Activated naive CD4-positive, alpha-beta T cell treated with anti-CD3 and anti-CD28 coated beads for 36 hours (primary cell): ENCODE measurements at regions not wholly inside any gene's neighbourhood (a gene's known extent, or its start where the extent isn't known, plus 50 kb on each side); places are given as distances from the start of the nearest gene placed in this dataset.
"Not testable (repeated sequence)": the region's sequence is repeated elsewhere in the genome, so short reads cannot be mapped to it uniquely, and the experiment has no call there.

Experiments
- CTCF ChIA-PET: fragments of 350-600 bp; sonication (Branson Sonifier 250); formaldehyde crosslinking; loops from one replicate; lab custom pipeline; 2021; ENCODE audit warnings: antibody characterized with exemption; lab: Charles Lee
- DNase-seq: peaks from one replicate; pipeline ENCODE4 v3.0.0-alpha.2; 2020
- H3K27ac Mint-ChIP-seq: one replicate; pipeline ENCODE4 v1.8.0; 2021; ENCODE audit warnings: mild to moderate bottlenecking, mixed read lengths
- H3K27me3 Mint-ChIP-seq: one replicate; pipeline ENCODE4 v1.8.0; 2021; ENCODE audit warnings: low read depth, mixed read lengths
- H3K36me3 Mint-ChIP-seq: one replicate; pipeline ENCODE4 v1.8.0; 2021; ENCODE audit warnings: low read depth, mixed read lengths
- H3K4me1 Mint-ChIP-seq: one replicate; pipeline ENCODE4 v1.8.0; 2021; ENCODE audit warnings: low read depth, mixed read lengths
- H3K4me3 Mint-ChIP-seq: one replicate; pipeline ENCODE4 v1.8.0; 2021; ENCODE audit warnings: mild to moderate bottlenecking, moderate library complexity, mixed read lengths
- H3K9me3 Mint-ChIP-seq: one replicate; pipeline ENCODE4 v1.8.0; 2021; ENCODE audit warnings: mixed read lengths
- intact Hi-C: fragments of 100-400 bp; cut with micrococcal nuclease; formaldehyde crosslinking; loops from one replicate; pipeline ENCODE4 v1.15.1; 2023

GRCh38 chr1:238350471-238350870, 459.7 kb upstream of the ZP4 start:
- Mint-ChIP-seq H3K4me1 (no peaks in the 10 kb centered on the region), H3K4me3 (no peak overlapping the region), H3K36me3 (no peaks in the 10 kb centered on the region), H3K27me3 (no peaks in the 10 kb centered on the region), H3K27ac (no peak overlapping the region), H3K9me3 (peaks cover 8% of the 10 kb centered on the region)
- CTCF ChIA-PET: no interaction called here
- intact Hi-C loops: no loop called here
- DNase-seq: no peak

- CTCF ChIA-PET: no interaction called here
- peaks cover 1% of the 10 kb centered on the region for H3K9me3 Mint-ChIP-seq
- DNase-seq: no peak
- no peaks in the 10 kb centered on the region for H3K27me3 Mint-ChIP-seq
- H3K36me3 Mint-ChIP-seq: no peaks in the 10 kb centered on the region
- intact Hi-C loops: no loop called here
- no peak overlapping the region for H3K4me3 Mint-ChIP-seq
- H3K4me1 Mint-ChIP-seq: no peaks in the 10 kb centered on the region
- no peak overlapping the region for H3K27ac Mint-ChIP-seq
Measured at GRCh38 chr1:238346340-238346739, 455.6 kb upstream of the ZP4 start.

- Mint-ChIP-seq H3K9me3 (peaks cover 1% of the 10 kb centered on the region), H3K27me3 (no peaks in the 10 kb centered on the region), H3K4me3 (no peak overlapping the region), H3K4me1 (no peaks in the 10 kb centered on the region), H3K27ac (no peak overlapping the region), H3K36me3 (no peaks in the 10 kb centered on the region)
- intact Hi-C loops: no loop called here
- DNase-seq: no peak
- CTCF ChIA-PET: no interaction called here
Measured at GRCh38 chr1:238345837-238346236, 455.1 kb upstream of the ZP4 start.

DNA sequence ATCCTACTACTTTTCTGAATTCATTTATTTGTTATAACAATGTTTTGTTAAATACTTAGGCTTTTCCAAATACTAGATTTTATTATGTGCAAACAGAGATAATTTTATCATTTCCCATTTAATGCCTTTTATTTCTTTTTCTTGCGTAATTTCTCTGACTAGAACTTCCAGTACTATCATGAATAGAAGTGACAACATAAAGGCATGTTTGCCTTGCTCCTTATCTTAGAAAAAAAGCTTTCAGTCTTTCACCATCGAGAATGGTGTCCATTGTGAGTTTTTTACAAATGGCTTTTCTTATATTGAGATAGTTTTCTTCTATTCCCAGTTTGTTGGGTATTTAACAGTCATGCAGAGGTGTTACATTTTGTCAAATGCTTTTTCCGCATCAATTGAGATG, 453.1 kb upstream of the ZP4 start:
- H3K4me1 Mint-ChIP-seq: no peaks in the 10 kb centered on the region
- CTCF ChIA-PET: no interaction called here
- intact Hi-C loops: no loop called here
- H3K4me3 Mint-ChIP-seq: no peak overlapping the region
- DNase-seq: no peak
- H3K27me3 Mint-ChIP-seq: no peaks in the 10 kb centered on the region
- H3K9me3 Mint-ChIP-seq: peaks cover 1% of the 10 kb centered on the region
- H3K36me3 Mint-ChIP-seq: no peaks in the 10 kb centered on the region
- no peak overlapping the region for H3K27ac Mint-ChIP-seq

- intact Hi-C loops: no loop called here
Measured at GRCh38 chr1:238341395-238341794, 450.7 kb upstream of the ZP4 start.

GRCh38 chr1:238340989-238341388, 450.3 kb upstream of the ZP4 start:
- CTCF ChIA-PET: no interaction called here
- no peak for DNase-seq
- Mint-ChIP-seq H3K4me3 (no peak overlapping the region), H3K27ac (no peak overlapping the region), H3K4me1 (no peaks in the 10 kb centered on the region), H3K27me3 (no peaks in the 10 kb centered on the region), H3K9me3 (peaks cover 6% of the 10 kb centered on the region), H3K36me3 (no peaks in the 10 kb centered on the region)
- intact Hi-C loops: no loop called here

More at GRCh38 chr1:238341395-238341794, 450.7 kb upstream of the ZP4 start:
- Mint-ChIP-seq H3K27ac (no peak overlapping the region), H3K9me3 (peaks cover 4% of the 10 kb centered on the region), H3K4me1 (no peaks in the 10 kb centered on the region), H3K4me3 (no peak overlapping the region), H3K27me3 (no peaks in the 10 kb centered on the region), H3K36me3 (no peaks in the 10 kb centered on the region)
- CTCF ChIA-PET: no interaction called here
- DNase-seq: no peak

DNA sequence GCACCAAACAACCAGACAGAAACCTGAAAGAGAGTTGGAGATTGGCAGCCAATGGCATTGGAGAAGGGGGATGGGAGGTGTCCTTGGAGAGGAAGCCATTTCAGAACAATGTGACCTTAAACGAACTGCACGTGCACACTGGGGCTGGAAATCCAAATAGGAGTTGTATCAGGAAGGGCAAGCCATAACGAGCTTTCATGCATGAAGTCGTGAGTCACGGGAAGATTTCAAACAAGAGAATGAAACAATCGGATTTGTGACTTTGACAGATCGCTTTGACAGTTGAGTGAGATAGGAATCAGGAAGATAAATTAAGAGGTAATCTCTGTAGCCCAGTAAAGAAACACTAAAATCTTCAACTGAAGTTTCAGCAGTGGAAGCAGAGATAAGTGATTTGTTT, 445.8 kb upstream of the ZP4 start:
- Mint-ChIP-seq H3K4me1 (no peaks in the 10 kb centered on the region), H3K27me3 (no peaks in the 10 kb centered on the region), H3K4me3 (no peak overlapping the region), H3K36me3 (no peaks in the 10 kb centered on the region), H3K9me3 (peaks cover 6% of the 10 kb centered on the region), H3K27ac (no peak overlapping the region)
- no peak for DNase-seq
- intact Hi-C loops: no loop called here
- CTCF ChIA-PET: no interaction called here

DNA sequence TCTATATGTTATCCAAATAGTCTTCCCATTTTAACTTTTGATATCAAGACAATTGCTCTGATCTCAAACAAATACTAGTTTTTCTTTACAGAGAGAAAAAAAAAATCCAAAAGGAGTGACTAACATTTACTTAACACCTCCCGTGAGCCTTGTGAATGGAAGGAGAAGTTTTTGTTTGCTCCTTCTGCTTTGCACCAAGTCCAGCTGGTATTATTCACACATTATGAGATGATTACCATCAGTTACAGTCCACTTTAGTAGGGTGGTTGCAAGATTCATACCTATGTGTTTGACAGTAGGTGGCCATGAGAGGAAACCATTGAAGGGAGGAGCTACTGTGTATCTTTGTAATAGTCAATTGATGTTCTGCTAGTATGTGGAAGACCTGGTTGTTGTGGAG, 443.4 kb upstream of the ZP4 start:
- Mint-ChIP-seq H3K4me3 (no peak overlapping the region), H3K27me3 (no peaks in the 10 kb centered on the region), H3K36me3 (no peaks in the 10 kb centered on the region), H3K4me1 (no peaks in the 10 kb centered on the region), H3K27ac (no peak overlapping the region), H3K9me3 (peaks cover 8% of the 10 kb centered on the region)
- CTCF ChIA-PET: no interaction called here
- no peak for DNase-seq
- intact Hi-C loops: no loop called here

DNA sequence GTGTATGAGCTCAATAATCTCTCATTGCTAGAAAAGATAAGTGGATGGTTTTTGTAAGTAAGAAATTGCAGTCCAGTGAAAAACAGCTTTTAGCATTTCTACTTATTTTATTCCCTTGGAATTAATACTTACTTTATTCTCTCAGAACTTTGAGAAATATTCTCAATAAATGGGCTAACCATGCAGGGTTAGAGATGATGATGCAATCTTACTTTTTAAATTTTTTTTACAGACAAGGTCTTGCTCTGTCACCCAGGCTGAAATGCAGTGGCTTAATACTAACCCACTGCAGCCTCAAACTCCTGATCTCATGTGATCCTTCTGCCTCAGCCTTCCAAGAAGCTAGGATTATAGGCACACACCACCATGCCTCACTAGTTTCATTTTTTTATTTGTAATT, 440.8 kb upstream of the ZP4 start:
- DNase-seq: no peak
- H3K27ac Mint-ChIP-seq: no peak overlapping the region
- H3K4me3 Mint-ChIP-seq: no peak overlapping the region
- no peaks in the 10 kb centered on the region for H3K27me3 Mint-ChIP-seq
- H3K9me3 Mint-ChIP-seq: peaks cover 6% of the 10 kb centered on the region
- CTCF ChIA-PET: no interaction called here
- H3K36me3 Mint-ChIP-seq: no peaks in the 10 kb centered on the region
- H3K4me1 Mint-ChIP-seq: no peaks in the 10 kb centered on the region
- intact Hi-C loops: no loop called here

GRCh38 chr1:238329671-238330070, 438.9 kb upstream of the ZP4 start:
- peaks cover 5% of the 10 kb centered on the region for H3K9me3 Mint-ChIP-seq
- no peak overlapping the region for H3K27ac Mint-ChIP-seq
- no peak for DNase-seq
- H3K36me3 Mint-ChIP-seq: no peaks in the 10 kb centered on the region
- H3K4me1 Mint-ChIP-seq: no peaks in the 10 kb centered on the region
- H3K27me3 Mint-ChIP-seq: no peaks in the 10 kb centered on the region
- CTCF ChIA-PET: no interaction called here
- intact Hi-C loops: no loop called here
- no peak overlapping the region for H3K4me3 Mint-ChIP-seq

DNA sequence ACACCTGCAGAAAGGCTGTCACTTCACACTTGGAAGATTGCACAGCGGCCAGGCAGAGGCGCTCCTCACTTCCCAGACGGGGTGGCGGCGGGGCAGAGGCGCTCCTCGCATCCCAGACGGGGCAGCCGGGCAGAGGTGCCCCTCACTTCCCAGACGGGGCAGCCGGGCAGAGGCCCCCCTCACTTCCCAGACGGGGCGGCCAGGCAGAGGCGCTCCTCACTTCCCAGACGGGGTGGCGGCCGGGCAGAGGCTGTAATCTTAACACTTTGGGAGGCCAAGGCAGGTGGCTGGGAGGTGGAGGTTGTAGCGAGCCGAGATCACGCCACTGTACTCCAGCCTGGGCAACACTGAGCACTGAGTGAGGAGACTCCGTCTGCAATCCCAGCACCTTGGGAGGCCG, 436.3 kb upstream of the ZP4 start:
- intact Hi-C loops, DNase-seq: not testable (repeated sequence)

GRCh38 chr1:238326479-238326878, 435.8 kb upstream of the ZP4 start:
- CTCF ChIA-PET, H3K36me3 Mint-ChIP-seq, intact Hi-C loops, H3K27ac Mint-ChIP-seq, DNase-seq, H3K27me3 Mint-ChIP-seq, H3K4me1 Mint-ChIP-seq, H3K4me3 Mint-ChIP-seq: not testable (repeated sequence)
- peaks cover 13% of the 10 kb centered on the region for H3K9me3 Mint-ChIP-seq

More for the DNA sequence above, 436.3 kb upstream of the ZP4 start:
- H3K9me3 Mint-ChIP-seq, CTCF ChIA-PET, H3K4me1 Mint-ChIP-seq, H3K27me3 Mint-ChIP-seq, H3K27ac Mint-ChIP-seq, H3K36me3 Mint-ChIP-seq, H3K4me3 Mint-ChIP-seq: not testable (repeated sequence)

DNA sequence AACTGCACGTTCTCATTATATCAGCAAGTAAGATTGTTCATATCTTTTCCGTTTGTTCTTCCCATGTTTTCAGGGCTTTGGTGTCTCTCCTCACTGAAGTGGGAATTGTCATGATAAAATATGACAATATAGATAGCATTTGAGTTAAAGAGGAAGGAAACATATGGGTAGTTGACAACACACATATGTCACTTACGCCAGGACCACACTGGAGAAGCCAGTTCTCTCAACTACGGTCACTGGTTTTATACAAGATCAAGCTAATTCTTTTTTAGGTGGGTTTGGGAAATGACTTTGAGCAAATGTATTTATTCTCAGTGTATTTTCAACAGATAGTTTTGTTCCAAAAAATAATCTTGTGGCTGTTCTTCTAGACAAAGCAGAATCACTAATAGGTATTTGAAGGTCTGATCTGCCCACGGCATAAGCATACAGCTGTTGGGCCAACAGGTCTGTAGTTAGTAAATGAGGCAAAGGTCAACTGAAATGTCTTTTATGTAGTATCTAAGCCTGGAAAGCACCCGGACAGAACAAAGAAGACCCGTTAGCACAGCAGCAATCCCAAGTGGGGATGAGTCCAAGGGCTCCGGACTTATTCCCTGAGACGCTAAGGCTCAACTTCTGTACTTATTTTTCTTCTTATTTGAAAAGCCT, 433.6 kb upstream of the ZP4 start:
- H3K27ac Mint-ChIP-seq: no peak overlapping the region
- H3K4me3 Mint-ChIP-seq: no peak overlapping the region
- DNase-seq: no peak
- no peaks in the 10 kb centered on the region for H3K36me3 Mint-ChIP-seq
- no peaks in the 10 kb centered on the region for H3K4me1 Mint-ChIP-seq
- peaks cover 14% of the 10 kb centered on the region for H3K9me3 Mint-ChIP-seq
- CTCF ChIA-PET: no interaction called here
- H3K27me3 Mint-ChIP-seq: no peaks in the 10 kb centered on the region
- intact Hi-C loops: no loop called here
